ENCODE measurements at regions not wholly inside any gene's neighbourhood (a gene's known extent, or its start where the extent isn't known, plus 50 kb on each side); places are given as distances from the start of the nearest gene placed in this dataset.
A peak's percentile ranks its signal among the peaks of the same experiment; 100 is the strongest.

- no peak overlapping the region for H3K9ac ChIP-seq (ENCODE audit: low read length)
- no peak overlapping the region for H3K4me3 ChIP-seq (ENCODE audit: low read length)
- no peaks in the 10 kb centered on the region for H3K36me3 ChIP-seq (ENCODE audit: insufficient read depth, low read length)
- no peaks in the 10 kb centered on the region for H3K9me2 ChIP-seq (replicated peaks; ENCODE audit: insufficient read depth, low read length)
- H3K79me2 ChIP-seq (ENCODE audit: low read length), result no peaks in the 10 kb centered on the region
- no peak overlapping the region for H2AFZ ChIP-seq (ENCODE audit: low read length)
- no peak overlapping the region for H3K4me2 ChIP-seq (ENCODE audit: low read depth, low read length, poor library complexity, severe bottlenecking)
- H4K20me1 ChIP-seq (ENCODE audit: insufficient read depth, low read depth, low read length), result no peaks in the 10 kb centered on the region
- no peaks in the 10 kb centered on the region for H3K9me3 ChIP-seq (ENCODE audit: low read length)
- no peaks in the 10 kb centered on the region for H3K4me1 ChIP-seq (ENCODE audit: low read length)
- no peaks in the 10 kb centered on the region for H3K27me3 ChIP-seq (ENCODE audit: low read length)
- no peak for DNase-seq
- no peak overlapping the region for H3K27ac ChIP-seq (ENCODE audit: low read length)
These were observed 318.1 kb downstream of the TRIB2 start for GRCh38 chr2:13034861-13035260.

GRCh38 chr2:13035866-13036265, 319.1 kb downstream of the TRIB2 start:
- Histone ChIP-seq H3K79me2 (ENCODE audit: low read length) (no peaks in the 10 kb centered on the region), H3K36me3 (ENCODE audit: insufficient read depth, low read length) (no peaks in the 10 kb centered on the region), H3K27me3 (ENCODE audit: low read length) (no peaks in the 10 kb centered on the region), H4K20me1 (ENCODE audit: insufficient read depth, low read depth, low read length) (no peaks in the 10 kb centered on the region), H2AFZ (ENCODE audit: low read length) (no peak overlapping the region), H3K9me2 (replicated peaks; ENCODE audit: insufficient read depth, low read length) (no peaks in the 10 kb centered on the region), H3K27ac (ENCODE audit: low read length) (no peak overlapping the region), H3K4me2 (ENCODE audit: low read depth, low read length, poor library complexity, severe bottlenecking) (no peak overlapping the region), H3K4me3 (ENCODE audit: low read length) (no peak overlapping the region), H3K4me1 (ENCODE audit: low read length) (no peaks in the 10 kb centered on the region), H3K9me3 (ENCODE audit: low read length) (no peaks in the 10 kb centered on the region), H3K9ac (ENCODE audit: low read length) (no peak overlapping the region)
- no peak for DNase-seq

DNA sequence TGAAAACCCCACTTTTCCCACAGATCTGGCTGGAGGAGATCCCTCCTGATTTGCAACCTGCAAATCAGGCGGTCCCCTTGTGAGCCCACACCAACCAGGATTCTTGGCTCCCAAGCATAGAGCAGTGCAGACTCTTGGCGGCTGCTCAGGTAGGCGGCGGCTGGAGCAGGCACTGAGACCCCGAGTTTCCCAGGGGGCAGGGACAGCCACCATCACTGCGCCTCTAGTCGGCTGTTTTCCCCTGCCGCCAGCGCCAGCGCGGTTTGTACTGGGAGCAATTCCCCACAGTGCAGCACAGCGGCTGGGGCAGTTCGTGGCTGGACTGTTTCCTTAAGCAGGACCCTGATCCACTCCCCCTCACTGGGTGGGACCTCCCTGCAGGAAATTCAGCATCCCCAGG, 323.3 kb downstream of the TRIB2 start:
- no peak overlapping the region for H3K27ac ChIP-seq (ENCODE audit: low read length)
- no peak overlapping the region for H3K4me3 ChIP-seq (ENCODE audit: low read length)
- no peaks in the 10 kb centered on the region for H3K27me3 ChIP-seq (ENCODE audit: low read length)
- no peak overlapping the region for H2AFZ ChIP-seq (ENCODE audit: low read length)
- no peaks in the 10 kb centered on the region for H4K20me1 ChIP-seq (ENCODE audit: insufficient read depth, low read depth, low read length)
- no peaks in the 10 kb centered on the region for H3K79me2 ChIP-seq (ENCODE audit: low read length)
- no peaks in the 10 kb centered on the region for H3K9me2 ChIP-seq (replicated peaks; ENCODE audit: insufficient read depth, low read length)
- no peak for DNase-seq
- H3K4me2 ChIP-seq (ENCODE audit: low read depth, low read length, poor library complexity, severe bottlenecking), result no peak overlapping the region
- H3K36me3 ChIP-seq (ENCODE audit: insufficient read depth, low read length), result no peaks in the 10 kb centered on the region
- H3K9me3 ChIP-seq (ENCODE audit: low read length), result no peaks in the 10 kb centered on the region
- no peak overlapping the region for H3K9ac ChIP-seq (ENCODE audit: low read length)
- H3K4me1 ChIP-seq (ENCODE audit: low read length), result no peaks in the 10 kb centered on the region

- Histone ChIP-seq H4K20me1 (ENCODE audit: insufficient read depth, low read depth, low read length) (no peaks in the 10 kb centered on the region), H3K9me3 (ENCODE audit: low read length) (no peaks in the 10 kb centered on the region), H3K27ac (ENCODE audit: low read length) (no peak overlapping the region), H3K9me2 (replicated peaks; ENCODE audit: insufficient read depth, low read length) (no peaks in the 10 kb centered on the region), H3K79me2 (ENCODE audit: low read length) (no peaks in the 10 kb centered on the region), H3K4me1 (ENCODE audit: low read length) (no peaks in the 10 kb centered on the region), H3K36me3 (ENCODE audit: insufficient read depth, low read length) (no peaks in the 10 kb centered on the region), H3K4me2 (ENCODE audit: low read depth, low read length, poor library complexity, severe bottlenecking) (no peak overlapping the region), H2AFZ (ENCODE audit: low read length) (no peak overlapping the region), H3K4me3 (ENCODE audit: low read length) (no peak overlapping the region), H3K27me3 (ENCODE audit: low read length) (no peaks in the 10 kb centered on the region), H3K9ac (ENCODE audit: low read length) (no peak overlapping the region)
- peak; percentile 65 for DNase-seq
These were observed 329.9 kb downstream of the TRIB2 start for GRCh38 chr2:13046557-13047165.

- H3K79me2 ChIP-seq (ENCODE audit: low read length), result no peaks in the 10 kb centered on the region
- H2AFZ ChIP-seq (ENCODE audit: low read length), result no peak overlapping the region
- no peaks in the 10 kb centered on the region for H3K9me2 ChIP-seq (replicated peaks; ENCODE audit: insufficient read depth, low read length)
- DNase-seq, result no peak
- no peaks in the 10 kb centered on the region for H3K36me3 ChIP-seq (ENCODE audit: insufficient read depth, low read length)
- H3K27me3 ChIP-seq (ENCODE audit: low read length), result no peaks in the 10 kb centered on the region
- no peak overlapping the region for H3K4me2 ChIP-seq (ENCODE audit: low read depth, low read length, poor library complexity, severe bottlenecking)
- no peak overlapping the region for H3K27ac ChIP-seq (ENCODE audit: low read length)
- H3K4me3 ChIP-seq (ENCODE audit: low read length), result no peak overlapping the region
- H3K9me3 ChIP-seq (ENCODE audit: low read length), result no peaks in the 10 kb centered on the region
- H3K4me1 ChIP-seq (ENCODE audit: low read length), result no peaks in the 10 kb centered on the region
- H4K20me1 ChIP-seq (ENCODE audit: insufficient read depth, low read depth, low read length), result no peaks in the 10 kb centered on the region
- no peak overlapping the region for H3K9ac ChIP-seq (ENCODE audit: low read length)
These were observed 334.0 kb downstream of the TRIB2 start for GRCh38 chr2:13050764-13051163.

DNA sequence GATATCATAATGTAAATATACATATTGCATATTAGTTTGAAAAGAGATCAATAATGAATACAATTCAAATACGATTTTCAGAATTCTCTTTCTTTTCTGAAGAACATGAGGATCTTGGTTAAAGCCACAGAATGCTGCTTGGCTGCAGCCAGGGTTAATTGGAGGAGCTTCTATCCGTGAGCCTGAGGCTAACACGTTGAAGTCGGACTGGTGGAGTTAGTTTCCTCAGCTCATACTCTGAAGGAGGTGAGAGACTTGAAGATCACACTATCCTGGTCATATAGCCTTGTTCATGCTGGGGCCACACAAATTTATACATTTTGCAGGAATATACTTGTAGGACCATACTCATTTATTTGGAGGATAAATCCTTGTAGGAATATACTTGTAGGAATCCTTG, 335.8 kb downstream of the TRIB2 start:
- no peak for DNase-seq
- H3K4me2 ChIP-seq (ENCODE audit: low read depth, low read length, poor library complexity, severe bottlenecking), result no peak overlapping the region
- H3K9me3 ChIP-seq (ENCODE audit: low read length), result no peaks in the 10 kb centered on the region
- H3K27ac ChIP-seq (ENCODE audit: low read length), result no peak overlapping the region
- H3K36me3 ChIP-seq (ENCODE audit: insufficient read depth, low read length), result no peaks in the 10 kb centered on the region
- no peak overlapping the region for H3K4me3 ChIP-seq (ENCODE audit: low read length)
- no peak overlapping the region for H2AFZ ChIP-seq (ENCODE audit: low read length)
- H3K79me2 ChIP-seq (ENCODE audit: low read length), result no peaks in the 10 kb centered on the region
- H3K9me2 ChIP-seq (replicated peaks; ENCODE audit: insufficient read depth, low read length), result no peaks in the 10 kb centered on the region
- H3K27me3 ChIP-seq (ENCODE audit: low read length), result no peaks in the 10 kb centered on the region
- no peaks in the 10 kb centered on the region for H4K20me1 ChIP-seq (ENCODE audit: insufficient read depth, low read depth, low read length)
- H3K4me1 ChIP-seq (ENCODE audit: low read length), result no peaks in the 10 kb centered on the region
- no peak overlapping the region for H3K9ac ChIP-seq (ENCODE audit: low read length)

DNA sequence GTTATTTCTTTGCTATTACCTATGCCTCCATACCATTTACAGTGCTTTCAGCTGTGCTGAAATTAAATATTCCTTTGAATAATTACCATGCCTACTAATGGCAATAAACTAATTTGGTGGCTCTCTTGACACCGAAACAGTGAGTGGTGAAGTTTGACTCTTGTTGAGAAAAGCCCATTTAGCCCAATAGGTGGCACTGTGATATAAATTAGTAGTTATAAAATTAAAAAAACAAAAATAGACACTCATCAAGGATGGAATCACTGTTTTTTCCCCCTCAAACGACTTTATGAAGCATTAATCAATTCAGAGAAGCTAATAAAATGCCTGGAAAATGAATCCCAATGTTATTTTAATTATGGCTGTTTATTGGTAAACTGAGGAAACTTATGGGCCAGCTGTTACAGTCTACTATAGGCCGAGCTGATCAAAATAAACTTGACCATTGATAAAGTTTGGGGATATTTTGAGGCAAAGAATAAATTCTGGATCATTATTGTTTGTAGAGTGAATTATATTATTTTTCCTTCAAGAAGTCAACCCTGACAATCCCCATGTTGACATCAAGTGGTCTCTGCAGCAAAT, 339.6 kb downstream of the TRIB2 start:
- H2AFZ ChIP-seq (ENCODE audit: low read length), result no peak overlapping the region
- no peak overlapping the region for H3K9ac ChIP-seq (ENCODE audit: low read length)
- no peak overlapping the region for H3K4me3 ChIP-seq (ENCODE audit: low read length)
- no peaks in the 10 kb centered on the region for H3K4me1 ChIP-seq (ENCODE audit: low read length)
- H3K27ac ChIP-seq (ENCODE audit: low read length), result no peak overlapping the region
- no peaks in the 10 kb centered on the region for H3K36me3 ChIP-seq (ENCODE audit: insufficient read depth, low read length)
- H3K4me2 ChIP-seq (ENCODE audit: low read depth, low read length, poor library complexity, severe bottlenecking), result no peak overlapping the region
- no peaks in the 10 kb centered on the region for H4K20me1 ChIP-seq (ENCODE audit: insufficient read depth, low read depth, low read length)
- H3K9me3 ChIP-seq (ENCODE audit: low read length), result no peaks in the 10 kb centered on the region
- peak; percentile 70 for DNase-seq
- H3K27me3 ChIP-seq (ENCODE audit: low read length), result no peaks in the 10 kb centered on the region
- no peaks in the 10 kb centered on the region for H3K9me2 ChIP-seq (replicated peaks; ENCODE audit: insufficient read depth, low read length)
- H3K79me2 ChIP-seq (ENCODE audit: low read length), result no peaks in the 10 kb centered on the region

DNA sequence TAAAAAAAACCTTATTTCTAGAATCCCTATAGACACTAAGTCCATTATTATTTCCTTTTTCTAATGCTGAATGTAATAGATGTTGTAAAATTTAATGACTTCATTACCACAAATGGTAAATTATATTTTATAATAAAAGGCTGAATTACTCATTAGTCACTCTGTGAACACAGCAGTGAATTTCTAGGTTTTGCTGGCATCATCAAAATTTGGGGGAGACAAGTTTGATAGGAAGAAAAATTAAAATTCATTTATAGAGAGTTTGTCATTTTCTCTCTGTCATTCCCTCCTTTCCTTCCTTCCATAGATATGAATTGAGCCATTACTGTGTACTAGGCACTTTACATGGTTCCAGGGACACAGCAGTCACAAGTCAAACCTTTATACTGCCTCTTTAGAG, 340.9 kb downstream of the TRIB2 start:
- H3K4me3 ChIP-seq (ENCODE audit: low read length), result no peak overlapping the region
- no peaks in the 10 kb centered on the region for H3K9me3 ChIP-seq (ENCODE audit: low read length)
- no peak overlapping the region for H3K27ac ChIP-seq (ENCODE audit: low read length)
- no peaks in the 10 kb centered on the region for H3K9me2 ChIP-seq (replicated peaks; ENCODE audit: insufficient read depth, low read length)
- no peaks in the 10 kb centered on the region for H3K79me2 ChIP-seq (ENCODE audit: low read length)
- H3K4me2 ChIP-seq (ENCODE audit: low read depth, low read length, poor library complexity, severe bottlenecking), result no peak overlapping the region
- H3K4me1 ChIP-seq (ENCODE audit: low read length), result no peaks in the 10 kb centered on the region
- H4K20me1 ChIP-seq (ENCODE audit: insufficient read depth, low read depth, low read length), result no peaks in the 10 kb centered on the region
- no peaks in the 10 kb centered on the region for H3K27me3 ChIP-seq (ENCODE audit: low read length)
- no peaks in the 10 kb centered on the region for H3K36me3 ChIP-seq (ENCODE audit: insufficient read depth, low read length)
- H2AFZ ChIP-seq (ENCODE audit: low read length), result no peak overlapping the region
- DNase-seq, result no peak
- no peak overlapping the region for H3K9ac ChIP-seq (ENCODE audit: low read length)

All from Karpas-422 (cell line).